ENCODE measurements at regions not wholly inside any gene's neighbourhood (a gene's known extent, or its start where the extent isn't known, plus 50 kb on each side); places are given as distances from the start of the nearest gene placed in this dataset.

DNA sequence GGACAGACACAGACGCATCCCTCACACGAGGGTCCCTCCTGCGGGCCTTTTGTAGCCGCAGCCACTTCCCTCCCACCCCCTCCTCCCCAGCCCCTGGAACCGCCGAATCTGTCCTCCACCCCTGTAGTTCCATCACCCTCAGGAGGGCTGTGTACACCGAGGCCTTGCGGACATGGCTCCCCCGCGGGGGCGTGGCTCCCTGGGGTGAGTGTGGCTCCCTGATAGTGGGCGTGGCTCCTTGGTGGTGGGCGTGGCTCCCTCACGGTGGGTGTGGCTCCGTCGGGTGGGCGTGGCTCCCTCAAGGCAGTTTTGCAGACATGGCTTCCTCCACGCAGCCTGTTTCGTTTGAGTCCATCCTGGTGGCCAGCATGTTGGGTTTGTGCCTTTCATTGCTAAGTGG lies 420.7 kb upstream of the SALL3 start:
- TF ChIP-seq, protein P1, sequence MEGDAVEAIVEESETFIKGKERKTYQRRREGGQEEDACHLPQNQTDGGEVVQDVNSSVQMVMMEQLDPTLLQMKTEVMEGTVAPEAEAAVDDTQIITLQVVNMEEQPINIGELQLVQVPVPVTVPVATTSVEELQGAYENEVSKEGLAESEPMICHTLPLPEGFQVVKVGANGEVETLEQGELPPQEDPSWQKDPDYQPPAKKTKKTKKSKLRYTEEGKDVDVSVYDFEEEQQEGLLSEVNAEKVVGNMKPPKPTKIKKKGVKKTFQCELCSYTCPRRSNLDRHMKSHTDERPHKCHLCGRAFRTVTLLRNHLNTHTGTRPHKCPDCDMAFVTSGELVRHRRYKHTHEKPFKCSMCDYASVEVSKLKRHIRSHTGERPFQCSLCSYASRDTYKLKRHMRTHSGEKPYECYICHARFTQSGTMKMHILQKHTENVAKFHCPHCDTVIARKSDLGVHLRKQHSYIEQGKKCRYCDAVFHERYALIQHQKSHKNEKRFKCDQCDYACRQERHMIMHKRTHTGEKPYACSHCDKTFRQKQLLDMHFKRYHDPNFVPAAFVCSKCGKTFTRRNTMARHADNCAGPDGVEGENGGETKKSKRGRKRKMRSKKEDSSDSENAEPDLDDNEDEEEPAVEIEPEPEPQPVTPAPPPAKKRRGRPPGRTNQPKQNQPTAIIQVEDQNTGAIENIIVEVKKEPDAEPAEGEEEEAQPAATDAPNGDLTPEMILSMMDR (IDR thresholded peaks at IDR 0.05 in 8 of 11, conservative IDR thresholded peaks at IDR 0.05 in 3 of 11): no peak
- TF ChIP-seq POLR2A (IDR thresholded peaks at IDR 0.05): no peak

Measured in spleen (tissue), 7 donors.